ENCODE measurements at regions not wholly inside any gene's neighbourhood (a gene's known extent, or its start where the extent isn't known, plus 50 kb on each side); places are given as distances from the start of the nearest gene placed in this dataset.

DNA sequence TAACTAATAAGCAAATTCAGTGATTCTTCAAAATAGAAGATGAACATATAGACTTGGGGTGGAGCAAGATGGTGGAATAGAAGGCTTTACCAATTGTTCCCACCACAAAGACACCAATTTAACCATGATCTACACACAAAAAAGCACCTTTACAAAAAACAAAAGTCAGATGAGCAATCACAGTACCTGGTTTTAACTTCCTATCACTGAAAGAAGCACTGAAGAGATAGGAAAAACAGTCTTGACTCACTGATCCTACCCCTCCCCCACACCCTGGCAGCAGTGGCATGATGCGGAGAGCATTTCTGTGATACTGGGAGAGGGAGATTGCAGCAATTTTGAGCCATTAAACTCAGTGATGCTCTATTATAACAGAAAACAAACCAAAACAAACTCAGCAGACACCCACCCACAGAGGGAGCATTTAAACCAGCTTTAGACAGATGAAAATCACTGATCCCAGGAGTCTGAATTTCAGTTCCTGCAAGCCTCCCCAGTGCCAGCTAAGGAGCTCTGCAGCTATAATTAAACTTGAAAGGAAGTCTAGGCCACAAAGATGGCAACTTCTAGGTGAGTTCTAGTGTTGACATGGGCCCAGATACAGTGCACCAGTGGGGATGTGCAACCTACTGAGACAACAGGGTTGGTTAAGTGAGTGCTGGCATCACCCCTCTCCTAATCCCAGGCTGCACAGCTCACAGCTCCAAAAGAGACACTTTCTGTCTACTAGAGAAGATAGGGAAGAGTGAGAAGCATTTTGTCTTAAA, 161.8 kb upstream of the GRIA4 start:
- TF ChIP-seq, protein P1, sequence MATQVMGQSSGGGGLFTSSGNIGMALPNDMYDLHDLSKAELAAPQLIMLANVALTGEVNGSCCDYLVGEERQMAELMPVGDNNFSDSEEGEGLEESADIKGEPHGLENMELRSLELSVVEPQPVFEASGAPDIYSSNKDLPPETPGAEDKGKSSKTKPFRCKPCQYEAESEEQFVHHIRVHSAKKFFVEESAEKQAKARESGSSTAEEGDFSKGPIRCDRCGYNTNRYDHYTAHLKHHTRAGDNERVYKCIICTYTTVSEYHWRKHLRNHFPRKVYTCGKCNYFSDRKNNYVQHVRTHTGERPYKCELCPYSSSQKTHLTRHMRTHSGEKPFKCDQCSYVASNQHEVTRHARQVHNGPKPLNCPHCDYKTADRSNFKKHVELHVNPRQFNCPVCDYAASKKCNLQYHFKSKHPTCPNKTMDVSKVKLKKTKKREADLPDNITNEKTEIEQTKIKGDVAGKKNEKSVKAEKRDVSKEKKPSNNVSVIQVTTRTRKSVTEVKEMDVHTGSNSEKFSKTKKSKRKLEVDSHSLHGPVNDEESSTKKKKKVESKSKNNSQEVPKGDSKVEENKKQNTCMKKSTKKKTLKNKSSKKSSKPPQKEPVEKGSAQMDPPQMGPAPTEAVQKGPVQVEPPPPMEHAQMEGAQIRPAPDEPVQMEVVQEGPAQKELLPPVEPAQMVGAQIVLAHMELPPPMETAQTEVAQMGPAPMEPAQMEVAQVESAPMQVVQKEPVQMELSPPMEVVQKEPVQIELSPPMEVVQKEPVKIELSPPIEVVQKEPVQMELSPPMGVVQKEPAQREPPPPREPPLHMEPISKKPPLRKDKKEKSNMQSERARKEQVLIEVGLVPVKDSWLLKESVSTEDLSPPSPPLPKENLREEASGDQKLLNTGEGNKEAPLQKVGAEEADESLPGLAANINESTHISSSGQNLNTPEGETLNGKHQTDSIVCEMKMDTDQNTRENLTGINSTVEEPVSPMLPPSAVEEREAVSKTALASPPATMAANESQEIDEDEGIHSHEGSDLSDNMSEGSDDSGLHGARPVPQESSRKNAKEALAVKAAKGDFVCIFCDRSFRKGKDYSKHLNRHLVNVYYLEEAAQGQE (IDR thresholded peaks at IDR 0.05; ENCODE audit: insufficient read depth in 1 of 2, low read depth in 2 of 2, low read length in 2 of 2), result no peak
- TF ChIP-seq POLR2AphosphoS5 (IDR thresholded peaks at IDR 0.05; ENCODE audit: low read depth, low read length), result no peak
- TF ChIP-seq SIN3A (IDR thresholded peaks at IDR 0.05; ENCODE audit: borderline replicate concordance, insufficient read depth, low read length), result no peak

- TF ChIP-seq FOXP2 (optimal IDR thresholded peaks at IDR 0.05; ENCODE audit: borderline replicate concordance, extremely low read depth, extremely low read length, insufficient read depth) (no peak), POLR2AphosphoS5 (IDR thresholded peaks at IDR 0.05; ENCODE audit: low read depth, low read length) (no peak), SIN3A (IDR thresholded peaks at IDR 0.05; ENCODE audit: borderline replicate concordance, insufficient read depth, low read length) (no peak), TAF1 (IDR thresholded peaks at IDR 0.05; ENCODE audit: borderline replicate concordance, insufficient read depth, low read length) (no peak)
- TF ChIP-seq, protein P1 (IDR thresholded peaks at IDR 0.05; ENCODE audit: insufficient read depth in 1 of 2, low read depth in 2 of 2, low read length in 2 of 2), result no peak
Observed at GRCh38 chr11:105443623-105444022, 166.2 kb upstream of the GRIA4 start.

GRCh38 chr11:105432241-105432995, 177.5 kb upstream of the GRIA4 start:
- TF ChIP-seq TAF1 (IDR thresholded peaks at IDR 0.05; ENCODE audit: borderline replicate concordance, insufficient read depth, low read length) (no peak), POLR2AphosphoS5 (IDR thresholded peaks at IDR 0.05; ENCODE audit: low read depth, low read length) (no peak), SIN3A (IDR thresholded peaks at IDR 0.05; ENCODE audit: borderline replicate concordance, insufficient read depth, low read length) (no peak), FOXP2 (optimal IDR thresholded peaks at IDR 0.05; ENCODE audit: borderline replicate concordance, extremely low read depth, extremely low read length, insufficient read depth) (no peak)
- TF ChIP-seq, protein P1 (IDR thresholded peaks at IDR 0.05; ENCODE audit: insufficient read depth in 1 of 2, low read depth in 2 of 2, low read length in 2 of 2), result no peak

DNA sequence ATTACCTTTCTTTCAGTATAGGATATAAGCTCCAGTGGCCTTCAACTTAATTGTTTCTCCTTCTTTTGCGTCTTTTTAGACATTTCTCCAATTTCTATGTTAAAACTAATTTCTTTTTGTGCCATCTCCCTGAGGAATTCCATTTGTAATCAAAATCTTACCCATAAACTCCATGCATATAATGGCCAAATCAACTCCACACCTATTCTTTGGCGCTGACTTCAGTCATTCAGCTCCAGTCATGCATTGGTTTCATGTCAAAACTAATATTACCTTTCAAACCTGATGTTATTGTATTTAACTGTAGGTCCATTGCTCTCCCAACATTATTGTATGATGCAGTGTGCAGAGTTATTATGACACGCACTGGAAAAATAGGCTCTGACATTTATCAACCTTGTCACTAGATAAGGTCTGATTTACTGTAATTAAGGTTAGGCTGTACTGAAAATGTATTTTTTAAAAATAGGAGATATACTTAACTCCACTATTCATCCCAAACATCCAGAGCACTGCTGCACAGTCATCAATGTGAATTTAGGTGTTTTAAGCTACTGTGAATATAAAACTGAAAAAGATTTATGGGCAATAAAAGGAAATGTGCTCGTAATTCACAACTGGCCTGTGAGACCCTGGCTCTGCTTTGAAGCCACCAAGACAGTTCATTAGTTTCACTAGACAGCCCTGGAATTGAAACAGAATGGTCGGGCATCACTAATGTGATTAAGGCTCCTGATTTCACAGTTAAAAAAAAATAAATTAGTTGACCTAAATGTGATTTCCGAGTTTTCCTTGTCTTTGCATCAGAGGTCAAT, 180.6 kb upstream of the GRIA4 start:
- TF ChIP-seq, protein P1 (IDR thresholded peaks at IDR 0.05; ENCODE audit: insufficient read depth in 1 of 2, low read depth in 2 of 2, low read length in 2 of 2), result no peak
- TF ChIP-seq TAF1 (IDR thresholded peaks at IDR 0.05; ENCODE audit: borderline replicate concordance, insufficient read depth, low read length), result no peak
- TF ChIP-seq POLR2AphosphoS5 (IDR thresholded peaks at IDR 0.05; ENCODE audit: low read depth, low read length), result no peak
- TF ChIP-seq SIN3A (IDR thresholded peaks at IDR 0.05; ENCODE audit: borderline replicate concordance, insufficient read depth, low read length), result no peak
- TF ChIP-seq FOXP2 (optimal IDR thresholded peaks at IDR 0.05; ENCODE audit: borderline replicate concordance, extremely low read depth, extremely low read length, insufficient read depth), result no peak

All from PFSK-1 (cell line).